ENCODE measurements at regions not wholly inside any gene's neighbourhood (a gene's known extent, or its start where the extent isn't known, plus 50 kb on each side); places are given as distances from the start of the nearest gene placed in this dataset.

- DNase-seq (ENCODE audit: low spot score) = no peak
These were observed 60.4 kb upstream of the IFNG-AS1 start for GRCh38 chr12:67928621-67929383.

GRCh38 chr12:67929384-67929772, 59.9 kb upstream of the IFNG-AS1 start:
- no peak for TF ChIP-seq CTCF (IDR thresholded peaks at IDR 0.05; ENCODE audit: extremely low read depth, missing control alignments)
- DNase-seq (ENCODE audit: low spot score) = no peak

More at GRCh38 chr12:67928621-67929383, 60.4 kb upstream of the IFNG-AS1 start:
- no peak for TF ChIP-seq CTCF (IDR thresholded peaks at IDR 0.05; ENCODE audit: extremely low read depth, missing control alignments)

- no peak for TF ChIP-seq CTCF (IDR thresholded peaks at IDR 0.05; ENCODE audit: extremely low read depth, missing control alignments)
- DNase-seq (ENCODE audit: low spot score) = no peak
These were observed 51.4 kb upstream of the IFNG-AS1 start for GRCh38 chr12:67937822-67938221.
